GM23338 (cell line): ENCODE measurements at regions not wholly inside any gene's neighbourhood (a gene's known extent, or its start where the extent isn't known, plus 50 kb on each side); places are given as distances from the start of the nearest gene placed in this dataset.

Source experiments
- CREB1 ChIP-seq: fragments of 250-450 bp; sonication (Bioruptor Pico); IDR thresholded peaks from 2 replicates; pipeline ENCODE4 v1.5.0; 2020; ENCODE audit warnings: low read depth, mild to moderate bottlenecking, moderate library complexity
- EZH2 ChIP-seq: fragments of 200-600 bp; sonication (generic); IDR thresholded peaks from one replicate; pipeline ENCODE4 v1.8.0; 2017; ENCODE audit warnings: antibody characterized with exemption, mild to moderate bottlenecking, low read depth; ENCODE audit not compliant: unreplicated experiment
- EZH2phosphoT487 ChIP-seq: fragments of 200-600 bp; sonication (generic); IDR thresholded peaks from one replicate; pipeline ENCODE4 v1.8.1; 2018; ENCODE audit warnings: antibody characterized with exemption; ENCODE audit not compliant: unreplicated experiment
- JUNB ChIP-seq: IDR thresholded peaks from one replicate; pipeline ENCODE4 v1.6.1; 2016; ENCODE audit warnings: antibody characterized with exemption; ENCODE audit not compliant: unreplicated experiment
- NANOG ChIP-seq: IDR thresholded peaks from 2 replicates; pipeline ENCODE4 v1.6.1; 2016; ENCODE audit warnings: antibody characterized with exemption, borderline replicate concordance
- POLR2AphosphoS5 ChIP-seq: IDR thresholded peaks from 2 replicates; pipeline ENCODE4 v1.6.1; 2016; ENCODE audit warnings: antibody characterized with exemption, low read depth
- STAT1 ChIP-seq: IDR thresholded peaks from one replicate; pipeline ENCODE4 v1.6.1; 2016; ENCODE audit warnings: antibody characterized with exemption; ENCODE audit not compliant: unreplicated experiment
- ZNF114 ChIP-seq: fragments of 250-450 bp; sonication (Bioruptor Pico); IDR thresholded peaks from 2 replicates; pipeline ENCODE4 v1.5.0; 2020; ENCODE audit warnings: mild to moderate bottlenecking, moderate library complexity
- ZNF331 ChIP-seq: fragments of 250-450 bp; sonication (Bioruptor Pico); IDR thresholded peaks from 2 replicates; pipeline ENCODE4 v1.5.0; 2020; ENCODE audit warnings: low read depth, mild to moderate bottlenecking, moderate library complexity
- TF ChIP-seq, protein P1 (sequence below), 2 experiments: fragments of 200-600 bp in 1 of 2; sonication (generic) in 1 of 2; conservative IDR thresholded peaks; 2 replicates each; pipeline versions ENCODE4 v1.5.1 to v1.6.1; 2016 to 2017; ENCODE audit warnings: antibody characterized with exemption in 2 of 2, low read depth in 2 of 2, mild to moderate bottlenecking in 2 of 2, moderate library complexity in 1 of 2
- TF ChIP-seq, protein P2 (sequence below): IDR thresholded peaks from one replicate; pipeline ENCODE4 v1.6.1; 2018; ENCODE audit warnings: antibody characterized with exemption; ENCODE audit not compliant: unreplicated experiment

DNA sequence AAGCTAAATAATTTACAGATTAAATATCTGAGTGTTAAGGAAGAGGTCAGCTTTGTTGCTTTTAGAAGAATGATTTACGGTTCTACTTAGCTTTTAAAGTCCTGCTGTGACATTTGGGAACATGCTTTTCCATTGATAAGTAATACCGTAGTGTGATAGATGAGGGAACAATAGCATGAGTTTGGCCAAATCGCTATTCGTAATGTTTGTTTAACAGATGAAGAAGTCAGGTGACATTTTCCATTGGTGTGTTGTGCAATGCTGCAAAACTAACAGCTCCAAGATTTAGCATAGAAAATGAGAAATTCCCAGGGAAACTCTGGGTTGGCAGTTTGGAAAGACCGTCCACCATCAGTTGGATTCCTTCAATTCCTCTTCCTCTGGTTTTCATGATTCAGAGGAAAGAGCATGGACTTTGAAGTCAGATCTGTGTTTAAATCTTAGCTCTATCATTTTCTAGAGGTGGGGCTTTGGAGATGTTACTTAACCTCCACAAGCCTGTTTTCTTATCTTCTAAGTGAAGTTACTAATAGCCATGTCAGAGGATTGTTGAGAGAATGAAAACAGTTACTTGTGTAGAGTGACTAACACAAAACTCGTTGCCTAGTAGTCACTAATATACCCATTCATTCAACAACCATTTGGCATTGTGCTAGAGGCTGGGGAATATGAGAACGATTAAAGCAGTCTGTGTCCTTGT, 140.4 kb upstream of the BMPER start:
- TF ChIP-seq POLR2AphosphoS5 (no peak), EZH2phosphoT487 (no peak), EZH2 (no peak), JUNB (no peak), ZNF114 (no peak), ZNF331 (CRISPR knock-in tag) (no peak), CREB1 (CRISPR knock-in tag) (no peak), STAT1 (no peak), NANOG (no peak)
- TF ChIP-seq, protein P1, sequence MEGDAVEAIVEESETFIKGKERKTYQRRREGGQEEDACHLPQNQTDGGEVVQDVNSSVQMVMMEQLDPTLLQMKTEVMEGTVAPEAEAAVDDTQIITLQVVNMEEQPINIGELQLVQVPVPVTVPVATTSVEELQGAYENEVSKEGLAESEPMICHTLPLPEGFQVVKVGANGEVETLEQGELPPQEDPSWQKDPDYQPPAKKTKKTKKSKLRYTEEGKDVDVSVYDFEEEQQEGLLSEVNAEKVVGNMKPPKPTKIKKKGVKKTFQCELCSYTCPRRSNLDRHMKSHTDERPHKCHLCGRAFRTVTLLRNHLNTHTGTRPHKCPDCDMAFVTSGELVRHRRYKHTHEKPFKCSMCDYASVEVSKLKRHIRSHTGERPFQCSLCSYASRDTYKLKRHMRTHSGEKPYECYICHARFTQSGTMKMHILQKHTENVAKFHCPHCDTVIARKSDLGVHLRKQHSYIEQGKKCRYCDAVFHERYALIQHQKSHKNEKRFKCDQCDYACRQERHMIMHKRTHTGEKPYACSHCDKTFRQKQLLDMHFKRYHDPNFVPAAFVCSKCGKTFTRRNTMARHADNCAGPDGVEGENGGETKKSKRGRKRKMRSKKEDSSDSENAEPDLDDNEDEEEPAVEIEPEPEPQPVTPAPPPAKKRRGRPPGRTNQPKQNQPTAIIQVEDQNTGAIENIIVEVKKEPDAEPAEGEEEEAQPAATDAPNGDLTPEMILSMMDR (conservative IDR thresholded peaks at IDR 0.05; ENCODE audit: low read depth in 2 of 2), result no peak
- TF ChIP-seq, protein P2, sequence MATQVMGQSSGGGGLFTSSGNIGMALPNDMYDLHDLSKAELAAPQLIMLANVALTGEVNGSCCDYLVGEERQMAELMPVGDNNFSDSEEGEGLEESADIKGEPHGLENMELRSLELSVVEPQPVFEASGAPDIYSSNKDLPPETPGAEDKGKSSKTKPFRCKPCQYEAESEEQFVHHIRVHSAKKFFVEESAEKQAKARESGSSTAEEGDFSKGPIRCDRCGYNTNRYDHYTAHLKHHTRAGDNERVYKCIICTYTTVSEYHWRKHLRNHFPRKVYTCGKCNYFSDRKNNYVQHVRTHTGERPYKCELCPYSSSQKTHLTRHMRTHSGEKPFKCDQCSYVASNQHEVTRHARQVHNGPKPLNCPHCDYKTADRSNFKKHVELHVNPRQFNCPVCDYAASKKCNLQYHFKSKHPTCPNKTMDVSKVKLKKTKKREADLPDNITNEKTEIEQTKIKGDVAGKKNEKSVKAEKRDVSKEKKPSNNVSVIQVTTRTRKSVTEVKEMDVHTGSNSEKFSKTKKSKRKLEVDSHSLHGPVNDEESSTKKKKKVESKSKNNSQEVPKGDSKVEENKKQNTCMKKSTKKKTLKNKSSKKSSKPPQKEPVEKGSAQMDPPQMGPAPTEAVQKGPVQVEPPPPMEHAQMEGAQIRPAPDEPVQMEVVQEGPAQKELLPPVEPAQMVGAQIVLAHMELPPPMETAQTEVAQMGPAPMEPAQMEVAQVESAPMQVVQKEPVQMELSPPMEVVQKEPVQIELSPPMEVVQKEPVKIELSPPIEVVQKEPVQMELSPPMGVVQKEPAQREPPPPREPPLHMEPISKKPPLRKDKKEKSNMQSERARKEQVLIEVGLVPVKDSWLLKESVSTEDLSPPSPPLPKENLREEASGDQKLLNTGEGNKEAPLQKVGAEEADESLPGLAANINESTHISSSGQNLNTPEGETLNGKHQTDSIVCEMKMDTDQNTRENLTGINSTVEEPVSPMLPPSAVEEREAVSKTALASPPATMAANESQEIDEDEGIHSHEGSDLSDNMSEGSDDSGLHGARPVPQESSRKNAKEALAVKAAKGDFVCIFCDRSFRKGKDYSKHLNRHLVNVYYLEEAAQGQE, result no peak
